ENCODE measurements at regions not wholly inside any gene's neighbourhood (a gene's known extent, or its start where the extent isn't known, plus 50 kb on each side); places are given as distances from the start of the nearest gene placed in this dataset.

GRCh38 chr3:177426878-177427495, 229.7 kb upstream of the TBL1XR1 start:
- H3K4me2 ChIP-seq (ENCODE audit: low read length): peak overlapping the region; percentile 45
- H3K4me3 ChIP-seq (ENCODE audit: low read length): peak overlapping the region; percentile 22; the same call in 1 of the 2 replicates

GRCh38 chr3:177427540-177427939, 230.3 kb upstream of the TBL1XR1 start:
- Histone ChIP-seq H3K4me2 (ENCODE audit: low read length) (peak overlapping the region; percentile 45), H3K27me3 (ENCODE audit: control insufficient read depth, low read length) (no peaks in the 10 kb centered on the region), H3K79me2 (ENCODE audit: control insufficient read depth, low read length) (no peaks in the 10 kb centered on the region), H3K36me3 (ENCODE audit: control insufficient read depth, low read length) (no peaks in the 10 kb centered on the region), H3K9me3 (ENCODE audit: control insufficient read depth, insufficient read depth, low read length) (no peaks in the 10 kb centered on the region), H3K9me2 (replicated peaks; ENCODE audit: control insufficient read depth, low read length) (no peaks in the 10 kb centered on the region), H3K27ac (ENCODE audit: low read depth, low read length) (no peak overlapping the region), H4K20me1 (ENCODE audit: control insufficient read depth, insufficient read depth, low read depth, low read length) (no peaks in the 10 kb centered on the region), H3F3A (ENCODE audit: control insufficient read depth, insufficient read depth) (no peaks in the 10 kb centered on the region), H3K4me1 (ENCODE audit: control insufficient read depth, low read length) (peaks cover 13% of the 10 kb centered on the region), H3K4me3 (ENCODE audit: low read length) (no peak overlapping the region)
- no peak for TF ChIP-seq CTCF (IDR thresholded peaks at IDR 0.05; ENCODE audit: low read depth, low read length, poor library complexity, severe bottlenecking)
- no peak for TF ChIP-seq EZH2phosphoT487 (IDR thresholded peaks at IDR 0.05; ENCODE audit: borderline replicate concordance, low read length)

More at GRCh38 chr3:177426878-177427495, 229.7 kb upstream of the TBL1XR1 start:
- no peaks in the 10 kb centered on the region for H3K27me3 ChIP-seq (ENCODE audit: control insufficient read depth, low read length)
- H4K20me1 ChIP-seq (ENCODE audit: control insufficient read depth, insufficient read depth, low read depth, low read length): no peaks in the 10 kb centered on the region
- H3K36me3 ChIP-seq (ENCODE audit: control insufficient read depth, low read length): no peaks in the 10 kb centered on the region
- H3K79me2 ChIP-seq (ENCODE audit: control insufficient read depth, low read length): no peaks in the 10 kb centered on the region
- TF ChIP-seq EZH2phosphoT487 (IDR thresholded peaks at IDR 0.05; ENCODE audit: borderline replicate concordance, low read length) (no peak), CTCF (IDR thresholded peaks at IDR 0.05; ENCODE audit: low read depth, low read length, poor library complexity, severe bottlenecking) (no peak)
- no peaks in the 10 kb centered on the region for H3K9me2 ChIP-seq (replicated peaks; ENCODE audit: control insufficient read depth, low read length)
- H3K27ac ChIP-seq (ENCODE audit: low read depth, low read length): no peak overlapping the region
- no peaks in the 10 kb centered on the region for H3K9me3 ChIP-seq (ENCODE audit: control insufficient read depth, insufficient read depth, low read length)
- H3F3A ChIP-seq (ENCODE audit: control insufficient read depth, insufficient read depth): no peaks in the 10 kb centered on the region
- H3K4me1 ChIP-seq (ENCODE audit: control insufficient read depth, low read length): peaks cover 13% of the 10 kb centered on the region

GRCh38 chr3:177429079-177429478, 231.8 kb upstream of the TBL1XR1 start:
- no peaks in the 10 kb centered on the region for H3K9me3 ChIP-seq (ENCODE audit: control insufficient read depth, insufficient read depth, low read length)
- H3K36me3 ChIP-seq (ENCODE audit: control insufficient read depth, low read length): no peaks in the 10 kb centered on the region
- H3K4me3 ChIP-seq (ENCODE audit: low read length): no peak overlapping the region
- H3K27me3 ChIP-seq (ENCODE audit: control insufficient read depth, low read length): no peaks in the 10 kb centered on the region
- no peaks in the 10 kb centered on the region for H3K79me2 ChIP-seq (ENCODE audit: control insufficient read depth, low read length)
- no peaks in the 10 kb centered on the region for H3K9me2 ChIP-seq (replicated peaks; ENCODE audit: control insufficient read depth, low read length)
- no peaks in the 10 kb centered on the region for H3F3A ChIP-seq (ENCODE audit: control insufficient read depth, insufficient read depth)
- no peak overlapping the region for H3K27ac ChIP-seq (ENCODE audit: low read depth, low read length)
- H3K4me1 ChIP-seq (ENCODE audit: control insufficient read depth, low read length): peaks cover 13% of the 10 kb centered on the region
- TF ChIP-seq EZH2phosphoT487 (IDR thresholded peaks at IDR 0.05; ENCODE audit: borderline replicate concordance, low read length): no peak
- TF ChIP-seq CTCF (IDR thresholded peaks at IDR 0.05; ENCODE audit: low read depth, low read length, poor library complexity, severe bottlenecking): no peak
- H3K4me2 ChIP-seq (ENCODE audit: low read length): no peak overlapping the region
- H4K20me1 ChIP-seq (ENCODE audit: control insufficient read depth, insufficient read depth, low read depth, low read length): no peaks in the 10 kb centered on the region
